ENCODE measurements at regions not wholly inside any gene's neighbourhood (a gene's known extent, or its start where the extent isn't known, plus 50 kb on each side); places are given as distances from the start of the nearest gene placed in this dataset.

DNA sequence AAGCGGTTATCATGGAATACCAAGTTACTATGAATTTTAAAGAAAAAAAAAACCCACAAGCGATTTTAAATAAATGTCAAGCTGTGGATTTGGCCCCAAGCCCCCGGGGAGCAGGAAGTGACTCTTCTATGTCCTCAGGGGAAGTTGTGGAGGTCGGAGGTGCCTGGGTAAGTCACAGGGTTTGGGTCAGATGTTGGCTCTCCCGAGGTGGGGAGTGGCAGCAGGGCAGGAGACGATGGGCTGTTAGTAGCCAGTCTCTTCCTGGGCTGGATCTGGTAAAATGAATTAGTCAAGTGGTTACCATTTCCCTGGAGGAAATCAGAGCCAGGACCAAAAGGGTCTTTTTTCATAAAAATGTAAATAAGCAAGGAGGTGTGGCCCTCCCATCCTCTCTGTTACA is 316.7 kb downstream of the TLE3 start:
- no peak for ATAC-seq (ENCODE audit: low read depth)
- no peak for DNase-seq
- Histone ChIP-seq H3K27me3 (ENCODE audit: control insufficient read depth, insufficient read depth, low read length) (peaks cover 17% of the 10 kb centered on the region), H3K14ac (replicated peaks; ENCODE audit: low read depth, low read length) (no peak overlapping the region), H2BK15ac (ENCODE audit: low read depth, low read length) (no peak overlapping the region), H4K8ac (ENCODE audit: low read depth in 2 of 2, low read length in 2 of 2) (no peak overlapping the region), H3K4me2 (ENCODE audit: low read depth, low read length) (no peak overlapping the region), H3K27ac (ENCODE audit: insufficient read depth, low read length) (no peak overlapping the region), H2BK120ac (ENCODE audit: low read depth, low read length) (no peak overlapping the region), H2BK5ac (ENCODE audit: low read depth, low read length, poor library complexity, severe bottlenecking) (no peak overlapping the region), H3K4me1 (ENCODE audit: control insufficient read depth, insufficient read depth, low read length) (peaks cover 4% of the 10 kb centered on the region), H3K36me3 (ENCODE audit: control insufficient read depth, insufficient read depth, low read length) (no peaks in the 10 kb centered on the region), H3K9me1 (ENCODE audit: insufficient read depth, low read length) (no peaks in the 10 kb centered on the region), H4K91ac (ENCODE audit: insufficient read depth, low read depth, low read length) (no peak overlapping the region), H3K23ac (ENCODE audit: low read depth, low read length) (no peak overlapping the region), H3K4me3 (ENCODE audit: insufficient read depth, low read depth, low read length) (no peak overlapping the region), H3K9ac (ENCODE audit: low read depth, low read length) (no peak overlapping the region), H3K9me3 (ENCODE audit: control insufficient read depth, insufficient read depth, low read length) (no peaks in the 10 kb centered on the region; the same call in 1 of the 2 replicates), H3K4ac (ENCODE audit: low read depth, low read length) (no peak overlapping the region), H2BK20ac (ENCODE audit: low read depth, low read length) (no peak overlapping the region), H4K5ac (ENCODE audit: low read depth, low read length) (no peak overlapping the region), H2AK9ac (replicated peaks; ENCODE audit: low read depth, low read length, poor library complexity) (no peak overlapping the region), H3K18ac (ENCODE audit: low read depth, low read length) (no peak overlapping the region), H3K79me1 (ENCODE audit: low read depth in 1 of 2, low read length in 2 of 2) (no peaks in the 10 kb centered on the region), H3K56ac (ENCODE audit: extremely low read depth, insufficient read depth, low read length) (no peak overlapping the region), H4K20me1 (ENCODE audit: insufficient read depth, low read length) (no peaks in the 10 kb centered on the region), H2AK5ac (ENCODE audit: low read depth, low read length) (no peak overlapping the region), H2AFZ (replicated peaks; ENCODE audit: low read length, poor library complexity) (no peak overlapping the region)
- intact Hi-C loops (cut with micrococcal nuclease) = no loop called here
- TF ChIP-seq MXI1 (IDR thresholded peaks at IDR 0.05; ENCODE audit: borderline replicate concordance, low read depth, low read length) = no peak
- no peak for TF ChIP-seq POLR2A (IDR thresholded peaks at IDR 0.05; ENCODE audit: low read depth, low read length)
- no peak for TF ChIP-seq SMC3 (IDR thresholded peaks at IDR 0.05; ENCODE audit: low read depth, low read length)
- TF ChIP-seq FOS (IDR thresholded peaks at IDR 0.05; ENCODE audit: low read depth, low read length) = no peak
- TF ChIP-seq, protein P1, sequence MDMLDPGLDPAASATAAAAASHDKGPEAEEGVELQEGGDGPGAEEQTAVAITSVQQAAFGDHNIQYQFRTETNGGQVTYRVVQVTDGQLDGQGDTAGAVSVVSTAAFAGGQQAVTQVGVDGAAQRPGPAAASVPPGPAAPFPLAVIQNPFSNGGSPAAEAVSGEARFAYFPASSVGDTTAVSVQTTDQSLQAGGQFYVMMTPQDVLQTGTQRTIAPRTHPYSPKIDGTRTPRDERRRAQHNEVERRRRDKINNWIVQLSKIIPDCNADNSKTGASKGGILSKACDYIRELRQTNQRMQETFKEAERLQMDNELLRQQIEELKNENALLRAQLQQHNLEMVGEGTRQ (IDR thresholded peaks at IDR 0.05; ENCODE audit: low read depth, low read length) = no peak
- TF ChIP-seq MAZ (IDR thresholded peaks at IDR 0.05; ENCODE audit: borderline replicate concordance, low read depth, low read length) = no peak
- TF ChIP-seq RFX5 (IDR thresholded peaks at IDR 0.05; ENCODE audit: low read depth, low read length) = no peak
- no peak for TF ChIP-seq MAFK (IDR thresholded peaks at IDR 0.05; ENCODE audit: low read depth, low read length)
- no peak for TF ChIP-seq CHD1 (IDR thresholded peaks at IDR 0.05; ENCODE audit: low read depth, low read length)
- TF ChIP-seq CEBPB (IDR thresholded peaks at IDR 0.05; ENCODE audit: low read depth, low read length) = no peak
- TF ChIP-seq NFE2L2 (IDR thresholded peaks at IDR 0.05; ENCODE audit: low read depth, low read length) = no peak
- TF ChIP-seq RCOR1 (IDR thresholded peaks at IDR 0.05; ENCODE audit: insufficient replicate concordance, low read length) = no peak
- dilution Hi-C loops (cut with HindIII; ENCODE audit: low sequenced_read_pairs, unreplicated experiment) = no loop called here
- BruUV-seq (replicated peaks) = no TSS peak
- in situ Hi-C loops (cut with MboI; ENCODE audit: low sequenced_read_pairs) = no loop called here
- CTCF ChIA-PET = interaction anchor here (0.7 kb wide), 1 partner anchor 54 kb away, joined by 3 read pairs; no protein-coding TSS in a partner anchor
- 40% methylated on average over 1 of the region's 6 CpGs; no CpG with 5 or more reads in 1 of the 2 experiments for WGBS, 2 experiments (ENCODE audit: extremely low coverage in 2 of 2, insufficient read length in 1 of 2)
- POLR2A ChIA-PET (ENCODE audit: unreplicated experiment) = no interaction called here
